Uterus (tissue), 3 donors: ENCODE measurements at regions not wholly inside any gene's neighbourhood (a gene's known extent, or its start where the extent isn't known, plus 50 kb on each side); places are given as distances from the start of the nearest gene placed in this dataset.

Experiments used
- DNase-seq, 2 donors: peaks; one replicate each; pipeline ENCODE4 v3.0.0-alpha.2; 2019 to 2020
- H3K27ac ChIP-seq, 2 donors: fragments of 200-600 bp; sonication (generic); 1 replicate in 1 of 2; 2 replicates in 1 of 2; pipeline ENCODE4 v1.5.1; 2016 to 2018
- H3K27me3 ChIP-seq, 2 donors: fragments of 200-600 bp; sonication (generic); one replicate each; pipeline ENCODE4 v1.5.1; 2018 to 2019; ENCODE audit warnings: control low read depth in 1 of 2
- H3K36me3 ChIP-seq, 2 donors: fragments of 200-600 bp; sonication (generic); one replicate each; pipeline ENCODE4 v1.5.1; 2019; ENCODE audit warnings: control low read depth in 1 of 2
- H3K4me1 ChIP-seq, 2 donors: fragments of 200-600 bp; sonication (generic); one replicate each; pipeline ENCODE4 v1.5.1; 2018 to 2019; ENCODE audit warnings: control low read depth in 1 of 2
- H3K4me3 ChIP-seq, 2 donors: fragments of 200-600 bp; sonication (generic); 1 replicate in 1 of 2; 2 replicates in 1 of 2; pipeline ENCODE4 v1.5.1; 2018 to 2019; ENCODE audit warnings: mild to moderate bottlenecking in 1 of 2
- H3K9me3 ChIP-seq, 2 donors: fragments of 200-600 bp; sonication (generic); one replicate each; pipeline ENCODE4 v1.5.1; 2019; ENCODE audit warnings: control low read depth in 1 of 2
- CTCF ChIP-seq, 4 experiments: fragments of 200-600 bp in 2 of 4; fragments of 450-650 bp in 2 of 4; sonication (generic) in 2 of 4; IDR thresholded peaks; one replicate each; pipeline ENCODE4 v1.5.1; 2016 to 2019; ENCODE audit warnings: antibody characterized with exemption in 4 of 4, mild to moderate bottlenecking in 2 of 4, moderate library complexity in 1 of 4
- POLR2A ChIP-seq, 2 donors: fragments of 450-650 bp; IDR thresholded peaks; one replicate each; pipeline ENCODE4 v1.6.1; 2016; ENCODE audit warnings: antibody characterized with exemption in 2 of 2, mild to moderate bottlenecking in 1 of 2, moderate library complexity in 1 of 2
- intact Hi-C: fragments of 100-400 bp; cut with DNase I; formaldehyde crosslinking; loops from one replicate; pipeline ENCODE4 v1.15.1; 2023; ENCODE audit warnings: low total_unique reads
- donor health status: DM: yes; HTN: yes; CAD: no.

- DNase-seq: no peak
- H3K36me3 ChIP-seq: no peaks in the 10 kb centered on the region
- H3K27me3 ChIP-seq: no peaks in the 10 kb centered on the region
- H3K4me1 ChIP-seq: no peaks in the 10 kb centered on the region
- intact Hi-C loops: no loop called here
- H3K27ac ChIP-seq: no peak overlapping the region
- H3K4me3 ChIP-seq: no peak overlapping the region
- no peak for TF ChIP-seq POLR2A (IDR thresholded peaks at IDR 0.05)
- TF ChIP-seq CTCF (IDR thresholded peaks at IDR 0.05): no peak
- H3K9me3 ChIP-seq: no peaks in the 10 kb centered on the region
Measured at GRCh38 chr15:97517737-97518136, 442.8 kb upstream of the ARRDC4 start.

- intact Hi-C loops: no loop called here
- H3K9me3 ChIP-seq: no peaks in the 10 kb centered on the region
- H3K4me3 ChIP-seq: no peak overlapping the region
- no peak for DNase-seq
- H3K4me1 ChIP-seq: no peaks in the 10 kb centered on the region
- no peaks in the 10 kb centered on the region for H3K36me3 ChIP-seq
- TF ChIP-seq POLR2A (IDR thresholded peaks at IDR 0.05) (no peak), CTCF (IDR thresholded peaks at IDR 0.05) (no peak)
- H3K27me3 ChIP-seq: no peaks in the 10 kb centered on the region
- no peak overlapping the region for H3K27ac ChIP-seq
Measured at GRCh38 chr15:97520689-97521088, 439.8 kb upstream of the ARRDC4 start.

GRCh38 chr15:97521381-97522285, 438.9 kb upstream of the ARRDC4 start:
- H3K27ac ChIP-seq: no peak overlapping the region
- no peaks in the 10 kb centered on the region for H3K4me1 ChIP-seq
- no peaks in the 10 kb centered on the region for H3K9me3 ChIP-seq
- no peaks in the 10 kb centered on the region for H3K27me3 ChIP-seq
- no peak for DNase-seq
- H3K36me3 ChIP-seq: no peaks in the 10 kb centered on the region
- no peak overlapping the region for H3K4me3 ChIP-seq
- no peak for TF ChIP-seq CTCF (IDR thresholded peaks at IDR 0.05)
- TF ChIP-seq POLR2A (IDR thresholded peaks at IDR 0.05): no peak
- intact Hi-C loops: no loop called here

GRCh38 chr15:97522347-97522746, 438.2 kb upstream of the ARRDC4 start:
- H3K4me1 ChIP-seq: no peaks in the 10 kb centered on the region
- no peak overlapping the region for H3K4me3 ChIP-seq
- intact Hi-C loops: no loop called here
- no peak for TF ChIP-seq POLR2A (IDR thresholded peaks at IDR 0.05)
- no peak for TF ChIP-seq CTCF (IDR thresholded peaks at IDR 0.05)
- no peaks in the 10 kb centered on the region for H3K36me3 ChIP-seq
- DNase-seq: no peak
- H3K27ac ChIP-seq: no peak overlapping the region
- H3K27me3 ChIP-seq: no peaks in the 10 kb centered on the region
- H3K9me3 ChIP-seq: no peaks in the 10 kb centered on the region

- DNase-seq: no peak
- Histone ChIP-seq H3K27ac (no peak overlapping the region), H3K27me3 (no peaks in the 10 kb centered on the region), H3K4me1 (no peaks in the 10 kb centered on the region), H3K9me3 (no peaks in the 10 kb centered on the region), H3K36me3 (no peaks in the 10 kb centered on the region), H3K4me3 (no peak overlapping the region)
- intact Hi-C loops: no loop called here
- no peak for TF ChIP-seq POLR2A (IDR thresholded peaks at IDR 0.05)
- no peak for TF ChIP-seq CTCF (IDR thresholded peaks at IDR 0.05)
Measured at GRCh38 chr15:97525809-97526208, 434.7 kb upstream of the ARRDC4 start.
